WI38 (cell line): ENCODE measurements at regions not wholly inside any gene's neighbourhood (a gene's known extent, or its start where the extent isn't known, plus 50 kb on each side); places are given as distances from the start of the nearest gene placed in this dataset.

Experiments
- H3K4me3 ChIP-seq: 2 replicates; pipeline ENCODE4 v1.5.1; 2011; ENCODE audit warnings: low read depth, mild to moderate bottlenecking, control low read depth, low read length
- TF ChIP-seq, protein P1 (sequence below): IDR thresholded peaks from 2 replicates; pipeline ENCODE4 v1.5.1; 2012; ENCODE audit warnings: low read depth, mild to moderate bottlenecking, control low read depth, low read length

DNA sequence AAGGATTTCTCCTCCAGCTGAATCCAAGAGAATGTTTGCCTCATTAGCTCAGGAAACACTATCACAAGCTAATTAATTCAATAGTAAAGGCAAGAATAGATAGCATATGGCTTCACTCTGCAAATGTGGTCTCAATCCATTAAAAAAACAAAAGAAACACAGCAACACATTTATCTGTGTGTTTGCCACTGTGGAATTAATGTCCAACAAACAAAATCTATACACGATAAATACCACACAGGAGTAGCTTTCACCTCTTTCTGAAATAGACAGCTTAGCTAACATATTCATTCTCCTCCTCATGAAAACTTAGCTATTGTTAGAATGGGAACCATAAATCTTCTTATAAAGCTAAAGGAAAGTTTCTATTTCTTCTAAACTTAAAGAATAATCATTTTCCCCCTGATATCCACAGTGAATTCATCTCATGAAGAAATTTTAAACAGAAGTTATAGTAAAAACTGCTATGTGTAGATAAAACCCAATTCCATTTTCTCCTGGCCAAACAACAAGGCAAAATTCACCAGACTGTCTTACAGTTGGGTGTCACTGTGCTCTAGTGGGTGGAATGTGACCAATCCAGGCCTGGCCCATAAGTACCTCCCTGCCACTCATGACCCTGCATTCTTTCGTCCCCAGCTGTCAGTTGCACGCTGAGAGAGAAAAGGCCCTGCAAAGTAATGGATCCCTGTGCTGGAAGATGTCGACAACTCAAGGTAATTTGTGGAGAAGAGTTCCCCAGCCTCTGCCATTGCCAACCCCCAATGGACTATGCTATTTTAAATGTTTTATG lies 92.9 kb upstream of the NRSN1 start:
- H3K4me3 ChIP-seq, result no peak overlapping the region
- TF ChIP-seq, protein P1, sequence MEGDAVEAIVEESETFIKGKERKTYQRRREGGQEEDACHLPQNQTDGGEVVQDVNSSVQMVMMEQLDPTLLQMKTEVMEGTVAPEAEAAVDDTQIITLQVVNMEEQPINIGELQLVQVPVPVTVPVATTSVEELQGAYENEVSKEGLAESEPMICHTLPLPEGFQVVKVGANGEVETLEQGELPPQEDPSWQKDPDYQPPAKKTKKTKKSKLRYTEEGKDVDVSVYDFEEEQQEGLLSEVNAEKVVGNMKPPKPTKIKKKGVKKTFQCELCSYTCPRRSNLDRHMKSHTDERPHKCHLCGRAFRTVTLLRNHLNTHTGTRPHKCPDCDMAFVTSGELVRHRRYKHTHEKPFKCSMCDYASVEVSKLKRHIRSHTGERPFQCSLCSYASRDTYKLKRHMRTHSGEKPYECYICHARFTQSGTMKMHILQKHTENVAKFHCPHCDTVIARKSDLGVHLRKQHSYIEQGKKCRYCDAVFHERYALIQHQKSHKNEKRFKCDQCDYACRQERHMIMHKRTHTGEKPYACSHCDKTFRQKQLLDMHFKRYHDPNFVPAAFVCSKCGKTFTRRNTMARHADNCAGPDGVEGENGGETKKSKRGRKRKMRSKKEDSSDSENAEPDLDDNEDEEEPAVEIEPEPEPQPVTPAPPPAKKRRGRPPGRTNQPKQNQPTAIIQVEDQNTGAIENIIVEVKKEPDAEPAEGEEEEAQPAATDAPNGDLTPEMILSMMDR, result no peak

DNA sequence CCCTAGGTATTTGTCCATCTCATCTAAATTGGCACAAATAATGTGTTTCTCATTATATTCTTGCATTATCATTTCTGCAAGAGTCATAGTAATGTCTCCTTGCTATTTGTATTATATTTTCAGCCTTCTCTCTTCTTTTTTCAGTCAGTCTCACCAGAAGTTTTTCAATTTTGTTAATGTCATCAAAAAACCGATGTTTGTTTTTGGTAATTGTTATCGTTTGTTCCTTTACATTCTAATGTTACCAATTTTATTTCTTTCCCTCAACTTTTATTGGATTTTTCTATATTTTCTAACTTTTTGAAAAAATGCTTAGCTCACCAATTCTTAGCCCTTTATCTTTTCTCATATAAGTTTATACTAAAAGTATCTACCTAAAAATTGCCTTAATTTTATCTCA lies 82.2 kb upstream of the NRSN1 start:
- TF ChIP-seq, protein P1, result no peak
- no peak overlapping the region for H3K4me3 ChIP-seq

DNA sequence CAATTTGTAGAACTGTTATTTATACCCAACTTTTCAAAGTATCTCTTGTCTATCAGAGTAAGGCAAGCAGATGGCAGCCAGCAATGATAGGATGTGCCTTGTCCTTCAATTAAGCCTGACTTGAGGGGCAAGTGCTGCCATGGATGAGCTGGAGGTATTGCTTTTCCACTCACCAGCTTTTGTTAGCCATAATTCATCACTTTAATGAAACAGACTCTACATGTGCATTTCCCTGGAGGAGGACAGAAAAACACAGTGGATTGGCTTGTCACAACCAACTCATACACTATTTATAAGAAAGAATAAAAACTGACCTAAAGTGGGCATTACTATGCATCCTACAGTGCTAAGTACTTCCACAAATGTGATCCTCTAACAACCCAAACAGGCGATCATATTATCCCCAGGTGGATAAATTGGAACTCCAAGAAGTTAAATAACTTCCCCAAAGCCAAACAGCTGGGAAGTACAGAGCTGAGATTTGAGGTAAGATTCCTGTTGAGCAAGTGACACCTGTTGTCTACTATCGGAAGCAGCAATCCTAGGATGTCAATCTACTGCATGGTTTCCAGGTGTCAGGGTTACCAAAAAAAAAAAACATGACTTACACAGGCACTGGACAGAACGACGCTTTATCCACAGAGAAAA lies 73.9 kb upstream of the NRSN1 start:
- TF ChIP-seq, protein P1, result no peak

DNA sequence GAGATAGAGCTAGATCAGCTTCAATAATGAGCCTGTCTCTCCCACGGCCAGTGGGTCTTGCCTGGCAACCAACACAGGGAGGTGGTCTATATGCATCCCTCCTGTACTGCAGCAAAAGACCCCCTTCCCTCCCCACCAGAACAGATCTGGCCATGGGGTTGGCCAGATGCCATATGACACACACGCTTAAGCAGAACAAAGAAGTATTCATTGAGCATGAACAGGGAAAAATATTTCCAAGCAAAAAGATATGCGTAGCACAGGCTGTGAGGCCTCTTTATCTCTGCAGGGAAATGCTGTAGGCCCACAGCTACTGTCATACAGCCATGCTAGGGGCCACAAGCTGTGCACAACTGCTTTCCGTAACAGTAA lies 73.4 kb upstream of the NRSN1 start:
- H3K4me3 ChIP-seq, result no peak overlapping the region
- TF ChIP-seq, protein P1, result no peak

More for the DNA sequence above, 73.9 kb upstream of the NRSN1 start:
- no peak overlapping the region for H3K4me3 ChIP-seq

DNA sequence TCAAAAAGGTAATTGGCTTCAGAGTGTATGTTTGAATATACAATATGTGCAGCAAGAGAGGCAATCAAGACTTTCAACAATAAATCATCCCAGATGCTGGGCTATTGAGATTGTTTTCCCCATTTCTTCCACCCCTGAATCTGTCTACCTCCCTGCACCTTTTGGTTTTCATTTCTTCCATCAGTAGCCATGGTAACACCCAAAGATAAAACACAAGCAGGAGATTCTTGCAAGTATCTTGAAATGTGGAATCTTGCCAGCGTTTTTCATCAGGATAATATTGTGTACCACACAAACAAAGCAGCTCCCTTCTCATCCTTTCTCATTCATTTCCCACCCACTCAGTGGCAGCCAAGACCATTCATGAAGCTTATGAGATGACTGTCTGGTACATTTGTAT lies 73.0 kb upstream of the NRSN1 start:
- TF ChIP-seq, protein P1, result no peak
- no peak overlapping the region for H3K4me3 ChIP-seq

DNA sequence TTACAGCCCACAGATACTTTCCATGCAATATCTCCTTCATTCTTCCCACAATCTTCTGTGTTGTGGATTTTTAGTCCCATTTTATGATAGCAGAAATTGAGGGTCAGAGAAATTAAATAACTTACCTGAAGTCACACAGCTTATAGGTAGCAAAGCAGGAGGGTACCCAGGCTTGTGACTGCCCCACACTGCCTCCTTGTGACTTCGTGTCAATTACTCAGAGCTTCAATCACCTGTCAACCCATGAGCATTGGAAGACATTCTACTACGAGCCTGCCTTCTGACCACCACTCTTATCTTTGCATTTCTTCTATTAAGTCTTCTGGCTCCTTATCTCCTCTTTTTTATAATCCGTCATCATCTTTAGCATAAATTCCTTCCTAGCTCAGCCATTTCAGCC lies 71.6 kb upstream of the NRSN1 start:
- H3K4me3 ChIP-seq, result no peak overlapping the region
- TF ChIP-seq, protein P1, result no peak

DNA sequence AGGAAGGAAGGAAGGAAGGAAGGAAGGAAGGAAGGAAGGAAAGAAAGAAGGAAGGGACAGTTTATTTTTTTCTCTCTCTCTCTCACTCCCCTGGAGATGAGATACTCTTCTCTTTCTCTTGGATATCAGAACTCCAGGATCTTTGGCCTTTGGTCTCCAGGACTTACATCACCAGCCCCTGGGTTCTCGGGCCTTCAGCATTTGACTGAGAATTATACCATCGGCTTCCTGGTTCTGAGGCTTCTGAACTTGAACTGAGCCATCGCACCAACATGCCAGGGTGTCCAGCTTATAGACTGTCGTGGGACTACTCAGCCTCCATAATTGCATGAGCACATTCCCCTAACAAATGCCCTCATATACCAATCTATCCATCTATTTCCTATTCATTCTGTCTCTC lies 69.4 kb upstream of the NRSN1 start:
- no peak overlapping the region for H3K4me3 ChIP-seq
- TF ChIP-seq, protein P1, result no peak
